ENCODE measurements at regions not wholly inside any gene's neighbourhood (a gene's known extent, or its start where the extent isn't known, plus 50 kb on each side); places are given as distances from the start of the nearest gene placed in this dataset.

- intact Hi-C loops (cut with DNase I), result no loop called here
Measured at GRCh38 chr5:87105577-87105976, 162.1 kb upstream of the RASA1 start.

GRCh38 chr5:87109746-87110145 is 157.9 kb upstream of the RASA1 start:
- Histone ChIP-seq H3K27me3 (no peaks in the 10 kb centered on the region), H3K27ac (no peak overlapping the region), H3K9me3 (peaks cover 0 to 3% (median 0%) of the 10 kb centered on the region in 11 donors), H3K36me3 (no peaks in the 10 kb centered on the region), H3K4me3 (no peak overlapping the region), H3K4me1 (no peaks in the 10 kb centered on the region)
- TF ChIP-seq CTCF (IDR thresholded peaks at IDR 0.05), result no peak
- intact Hi-C loops (cut with DNase I), result no loop called here
- ATAC-seq, result no peak
- 78 to 82% methylated on average over 2 of the region's 2 CpGs for WGBS, 2 donors
- DNase-seq, result no peak

More at GRCh38 chr5:87105577-87105976, 162.1 kb upstream of the RASA1 start:
- TF ChIP-seq CTCF (IDR thresholded peaks at IDR 0.05), result no peak
- DNase-seq (no peak), ATAC-seq (no peak)
- Histone ChIP-seq H3K36me3 (no peaks in the 10 kb centered on the region), H3K27me3 (no peaks in the 10 kb centered on the region), H3K4me1 (no peaks in the 10 kb centered on the region), H3K27ac (no peak overlapping the region), H3K4me3 (no peak overlapping the region), H3K9me3 (peaks cover 0 to 3% (median 0%) of the 10 kb centered on the region in 11 donors)
- 48 to 66% methylated on average over 2 of the region's 2 CpGs for WGBS, 2 donors

- Histone ChIP-seq H3K27me3 (no peaks in the 10 kb centered on the region), H3K27ac (no peak overlapping the region), H3K9me3 (peaks cover 0 to 3% (median 0%) of the 10 kb centered on the region in 11 donors), H3K4me3 (no peak overlapping the region), H3K4me1 (no peaks in the 10 kb centered on the region), H3K36me3 (no peaks in the 10 kb centered on the region)
- DNase-seq (no peak), ATAC-seq (no peak)
- WGBS, 2 donors, result 85 to 89% methylated on average over 2 of the region's 2 CpGs
- TF ChIP-seq CTCF (IDR thresholded peaks at IDR 0.05), result no peak
- intact Hi-C loops (cut with DNase I), result no loop called here
Measured at GRCh38 chr5:87110721-87111120, 157.0 kb upstream of the RASA1 start.

GRCh38 chr5:87113861-87114260 is 153.8 kb upstream of the RASA1 start:
- no peaks in the 10 kb centered on the region for H3K36me3 ChIP-seq
- H3K9me3 ChIP-seq, result no peaks in the 10 kb centered on the region
- no peak for DNase-seq
- intact Hi-C loops (cut with DNase I), result no loop called here
- no peak for TF ChIP-seq CTCF (IDR thresholded peaks at IDR 0.05)
- H3K4me1 ChIP-seq, result no peaks in the 10 kb centered on the region
- no peak overlapping the region for H3K27ac ChIP-seq
- no peak for ATAC-seq
- no peak overlapping the region for H3K4me3 ChIP-seq
- WGBS, 2 donors, result 86 to 90% methylated on average over 3 of the region's 3 CpGs
- H3K27me3 ChIP-seq, result no peaks in the 10 kb centered on the region

Measured in heart right ventricle (tissue), 16 donors.